ENCODE measurements at regions not wholly inside any gene's neighbourhood (a gene's known extent, or its start where the extent isn't known, plus 50 kb on each side); places are given as distances from the start of the nearest gene placed in this dataset.
"Not testable (repeated sequence)": the region's sequence is repeated elsewhere in the genome, so short reads cannot be mapped to it uniquely, and the experiment has no call there.

DNA sequence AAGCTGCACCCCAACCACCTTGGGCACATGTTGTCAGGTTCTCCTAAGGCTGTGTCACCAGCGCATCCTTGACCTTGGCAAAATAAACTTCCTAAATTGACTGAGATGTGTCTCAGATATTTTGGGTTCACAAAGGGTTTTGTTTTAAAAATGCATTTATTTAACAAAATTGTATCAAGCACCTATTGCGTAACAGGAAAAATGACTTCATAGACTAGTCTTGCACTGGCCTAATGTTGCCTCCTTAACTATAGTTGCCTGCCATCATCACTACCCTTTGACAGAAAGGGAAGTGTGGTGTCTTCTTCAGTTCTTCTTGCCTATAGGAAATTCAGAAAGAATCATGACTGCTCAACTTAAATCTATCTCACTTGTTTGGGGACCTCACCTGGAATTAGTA is 374.2 kb downstream of the SH2D1A start:
- no peak for DNase-seq

DNA sequence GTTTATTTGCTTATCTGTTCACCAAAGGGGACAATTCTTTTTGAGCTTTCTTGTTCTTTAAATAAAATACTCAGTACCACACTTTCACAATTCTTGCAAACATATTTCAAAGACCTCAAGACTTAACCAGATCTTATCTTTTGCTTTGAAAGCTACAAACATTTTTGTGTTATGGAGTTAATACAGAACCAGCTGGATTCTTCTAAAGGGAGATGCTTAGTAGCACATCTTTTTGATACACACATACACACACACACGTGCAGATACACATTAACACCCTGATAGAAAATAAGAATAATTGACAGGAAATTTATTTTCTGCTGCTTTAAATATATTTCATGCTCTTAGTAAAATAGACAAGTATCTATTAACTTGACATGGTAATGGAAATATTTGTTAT is 379.1 kb downstream of the SH2D1A start:
- DNase-seq, result no peak

DNA sequence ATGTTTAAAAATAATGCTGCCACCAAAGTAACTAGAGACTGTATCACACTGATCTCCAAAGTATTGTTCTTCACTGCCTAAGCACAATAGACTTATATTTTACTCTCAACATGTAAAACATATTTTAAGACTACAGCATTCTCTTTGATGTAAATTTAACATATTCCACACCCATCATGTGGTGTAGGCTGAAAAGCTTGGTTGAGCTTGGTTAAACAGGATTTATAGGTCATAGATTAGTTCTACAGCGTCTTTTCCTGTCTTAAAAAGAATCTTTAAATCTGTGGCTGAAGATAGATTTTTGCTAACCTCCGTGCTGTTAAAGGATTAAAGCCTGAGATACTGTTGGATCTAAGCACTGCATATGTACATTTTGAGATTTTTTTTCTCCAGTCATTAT is 379.9 kb downstream of the SH2D1A start:
- DNase-seq, result no peak

DNA sequence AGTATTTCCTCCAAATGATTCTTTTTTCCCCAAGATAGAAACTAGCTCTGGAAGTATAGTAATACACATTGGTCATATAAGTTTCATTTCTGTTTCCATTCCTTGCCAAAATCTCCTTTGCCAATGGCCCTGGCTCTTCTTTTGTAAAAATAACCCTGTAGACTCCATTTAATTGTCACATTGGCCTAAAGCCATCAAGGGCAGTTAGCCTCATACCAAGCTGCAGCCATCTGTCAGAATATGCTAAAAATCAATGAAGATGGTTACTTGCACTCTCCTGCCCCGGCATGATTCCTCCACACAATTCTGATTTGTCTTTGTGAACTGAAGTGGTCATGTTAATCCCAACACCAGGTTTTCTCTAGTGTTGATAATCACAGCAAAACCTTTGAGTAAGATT is 380.5 kb downstream of the SH2D1A start:
- DNase-seq, result no peak

DNA sequence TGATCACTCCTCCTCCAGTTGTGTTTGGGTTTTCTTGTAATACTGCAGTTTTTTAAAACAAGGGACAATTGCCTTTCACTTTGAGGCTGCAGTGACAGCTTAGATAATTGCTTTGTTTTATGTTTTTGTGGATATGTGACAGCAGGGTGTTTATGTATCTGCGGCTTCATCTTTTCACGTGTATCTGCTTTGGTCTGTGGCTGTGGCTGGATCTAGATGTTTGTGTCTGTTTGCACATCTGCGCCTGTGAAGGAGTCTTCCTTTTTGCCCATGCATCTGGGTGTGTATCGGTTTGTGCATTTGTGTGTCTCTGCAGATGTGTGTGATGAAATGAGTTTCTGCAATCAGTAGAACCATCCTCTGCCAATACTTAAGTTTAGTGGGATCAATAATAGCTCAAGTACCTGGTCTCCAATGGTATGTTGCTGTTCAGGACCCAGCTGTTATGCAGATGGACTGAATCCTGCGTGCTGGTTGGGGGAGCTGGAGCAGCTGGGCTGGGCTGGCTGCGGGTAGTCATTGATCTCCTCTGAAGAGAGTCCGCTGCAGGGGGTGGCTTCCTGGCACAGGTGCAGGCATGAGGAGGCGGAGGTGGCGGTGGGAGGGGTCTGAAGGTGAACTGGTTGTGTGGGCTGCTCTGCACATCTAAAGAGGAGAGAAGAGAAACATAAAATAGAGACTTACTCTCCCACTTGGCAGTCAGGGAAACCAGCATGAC is 390.3 kb downstream of the SH2D1A start:
- peak; percentile 77 for DNase-seq

DNA sequence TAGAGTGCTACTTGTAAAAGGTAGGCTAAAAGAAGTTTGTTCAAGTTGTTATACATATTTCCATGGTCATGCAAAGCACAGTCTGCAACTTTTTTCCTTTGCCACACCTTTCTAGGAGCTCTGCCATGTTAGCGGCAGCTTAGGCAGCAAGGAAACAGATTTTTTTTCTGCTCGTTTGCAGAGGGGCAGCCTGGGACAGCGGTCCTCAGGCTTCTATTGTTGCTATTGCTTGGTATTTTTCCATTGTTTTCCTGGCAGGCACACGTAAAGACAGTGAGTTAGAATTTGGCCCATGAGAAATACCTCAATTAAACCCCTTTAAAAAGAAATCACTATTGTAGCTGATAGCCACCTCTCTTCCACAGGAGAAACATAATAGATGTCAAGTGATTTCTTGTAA is 391.4 kb downstream of the SH2D1A start:
- DNase-seq, result no peak

DNA sequence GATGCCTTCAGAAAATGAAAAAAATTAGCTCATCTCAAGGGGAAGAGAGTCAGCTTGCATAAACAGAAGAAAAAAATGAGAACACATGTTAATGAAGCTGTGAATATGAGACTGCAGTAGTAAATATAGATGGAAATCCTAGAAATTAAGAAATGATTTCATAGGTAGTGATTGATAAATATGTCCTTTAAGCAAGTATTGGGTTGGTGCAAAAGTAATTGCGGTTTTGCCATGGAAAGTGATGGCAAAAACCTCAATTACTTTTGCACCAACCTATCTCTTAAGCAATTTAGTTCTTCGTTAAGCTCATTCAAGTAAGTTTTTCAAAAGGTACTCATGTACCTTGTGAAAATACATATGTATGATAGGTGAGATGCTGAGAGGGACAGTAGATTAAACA is 400.9 kb downstream of the SH2D1A start:
- no peak for DNase-seq

DNA sequence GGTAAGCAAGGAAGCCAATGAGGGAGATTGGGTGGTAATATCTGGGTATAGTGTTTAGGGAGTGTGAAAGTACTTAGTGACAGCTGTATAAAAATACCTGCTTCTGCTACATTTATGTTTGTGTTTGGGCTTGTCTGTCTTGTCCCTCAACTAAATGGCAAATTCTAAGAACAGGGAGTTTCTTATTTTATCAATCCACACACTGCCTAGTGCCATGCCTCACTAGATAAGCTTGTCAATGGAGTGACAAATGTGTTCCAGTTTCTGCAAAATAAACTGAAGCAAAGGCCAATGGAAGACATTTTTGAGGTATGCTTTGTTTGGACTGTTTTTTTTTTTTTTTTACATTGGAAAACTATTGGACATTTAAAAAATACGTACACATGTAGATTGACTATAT is 418.0 kb downstream of the SH2D1A start:
- no peak for DNase-seq

DNA sequence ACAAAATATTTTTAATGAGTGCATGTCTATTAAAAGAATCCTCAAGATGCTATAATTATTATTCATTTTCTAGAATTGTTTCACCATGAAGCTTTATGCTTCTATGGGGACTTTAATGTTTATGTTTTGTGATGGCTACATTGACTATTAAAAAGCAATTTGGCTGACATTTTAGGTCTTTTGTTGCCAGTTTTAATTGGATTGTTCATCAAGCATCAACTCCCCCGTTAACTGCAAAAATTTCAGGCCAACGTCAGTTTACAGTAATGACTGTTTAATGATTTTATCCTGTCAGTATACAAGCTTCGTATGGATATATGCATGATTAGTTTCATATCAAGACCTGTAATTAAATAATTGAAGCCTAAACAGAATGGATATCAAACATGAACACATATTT is 422.8 kb downstream of the SH2D1A start:
- DNase-seq, result no peak

DNA sequence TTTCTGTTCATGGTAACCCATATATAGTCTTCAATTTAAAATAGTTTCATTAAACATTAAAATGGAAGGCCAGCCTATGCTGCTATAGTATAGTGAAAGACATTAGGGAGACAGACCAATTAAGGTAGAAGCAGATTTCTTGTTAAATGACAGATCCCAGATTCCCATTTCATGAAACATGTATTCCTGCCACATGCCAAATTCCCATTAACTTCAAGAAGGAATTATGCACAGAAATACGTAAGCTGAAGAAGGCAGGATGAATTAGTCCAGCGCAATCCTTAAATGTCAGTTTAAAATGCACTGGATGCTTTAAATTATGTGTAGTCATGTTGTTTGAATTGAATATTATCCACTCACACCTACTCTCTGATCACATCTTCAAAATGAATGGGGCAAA is 424.9 kb downstream of the SH2D1A start:
- no peak for DNase-seq

DNA sequence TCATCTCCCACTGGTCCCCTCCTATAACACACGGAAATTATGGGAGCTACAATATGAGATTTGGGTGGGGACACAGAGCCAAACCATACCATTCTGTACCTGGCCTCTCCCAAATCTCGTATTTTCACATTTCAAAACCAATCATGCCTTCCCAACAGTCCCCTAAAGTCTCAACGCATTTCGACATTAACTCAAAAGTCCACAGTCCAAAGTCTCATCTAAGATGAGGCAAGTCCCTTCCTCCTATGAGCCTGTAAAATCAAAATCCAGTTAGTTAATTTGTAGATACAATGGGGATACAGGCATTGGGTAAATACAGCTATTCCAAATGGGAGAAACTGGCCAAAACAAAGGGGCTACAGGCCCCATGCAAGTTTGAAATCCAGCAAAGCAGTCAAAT is 441.9 kb downstream of the SH2D1A start:
- DNase-seq, result not testable (repeated sequence)

DNA sequence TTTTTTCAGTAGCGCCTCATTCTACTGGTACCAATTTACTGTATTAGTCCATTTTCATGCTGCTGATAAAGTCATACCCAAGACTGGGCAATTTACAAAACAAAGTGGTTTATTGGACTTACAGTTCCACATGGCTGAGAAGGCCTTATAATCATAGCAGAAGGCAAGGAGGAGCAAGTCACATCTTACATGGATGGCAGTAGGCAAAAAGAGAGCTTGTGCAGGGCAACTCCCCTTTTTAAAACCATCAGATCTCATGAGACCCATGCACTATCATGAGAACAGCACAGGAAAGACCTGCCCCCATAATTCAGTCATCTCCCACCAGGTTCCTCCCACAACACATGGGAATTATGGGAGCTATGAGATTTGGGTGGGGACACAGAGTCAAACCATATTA is 443.5 kb downstream of the SH2D1A start:
- DNase-seq, result not testable (repeated sequence)

DNA sequence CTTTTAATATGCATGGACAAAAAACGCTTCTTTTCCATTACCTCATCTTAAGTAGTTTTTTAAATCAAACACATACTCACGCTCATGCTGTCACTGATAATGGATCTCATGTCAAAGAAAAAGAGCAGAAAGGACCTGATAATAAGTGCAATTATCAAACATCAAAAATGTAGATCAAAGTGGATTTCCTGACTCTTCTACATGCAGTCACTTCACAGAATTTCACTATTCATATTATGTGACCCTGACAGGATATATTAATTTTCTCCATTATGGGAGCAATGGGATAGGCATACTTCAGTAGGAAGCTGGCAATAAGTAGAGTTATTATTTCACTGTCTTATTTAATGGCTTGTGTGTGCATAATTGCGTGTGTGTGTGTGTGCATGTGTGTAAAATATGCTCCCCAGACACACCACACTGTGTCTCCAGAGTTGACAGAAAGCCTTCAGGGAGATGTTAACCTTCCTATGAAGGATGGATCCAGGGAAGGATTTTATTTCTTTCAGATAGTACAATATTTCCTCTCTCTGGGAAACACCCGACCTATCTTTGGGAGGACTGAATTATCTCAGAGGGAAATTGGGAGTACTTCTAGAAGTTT is 445.2 kb downstream of the SH2D1A start:
- no peak for DNase-seq

DNA sequence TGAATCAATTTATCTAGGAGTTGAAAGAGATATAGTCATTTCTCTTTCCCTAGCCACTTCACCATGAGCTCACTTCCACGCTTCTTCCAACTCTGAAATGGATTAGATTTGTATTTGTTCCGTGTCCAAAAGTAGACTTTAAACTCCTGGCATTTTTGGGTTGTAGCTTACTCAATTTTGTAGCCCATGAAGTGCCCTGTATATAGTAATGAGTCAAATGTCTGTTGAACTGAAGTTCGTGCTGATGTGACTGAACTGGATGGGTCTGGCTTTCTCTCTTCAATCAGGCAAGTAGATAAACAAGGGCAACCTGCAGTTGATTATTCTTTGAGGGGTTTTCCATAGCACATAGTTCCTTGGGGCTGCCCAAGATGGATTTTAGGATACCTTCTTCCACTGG is 450.6 kb downstream of the SH2D1A start:
- no peak for DNase-seq

DNA sequence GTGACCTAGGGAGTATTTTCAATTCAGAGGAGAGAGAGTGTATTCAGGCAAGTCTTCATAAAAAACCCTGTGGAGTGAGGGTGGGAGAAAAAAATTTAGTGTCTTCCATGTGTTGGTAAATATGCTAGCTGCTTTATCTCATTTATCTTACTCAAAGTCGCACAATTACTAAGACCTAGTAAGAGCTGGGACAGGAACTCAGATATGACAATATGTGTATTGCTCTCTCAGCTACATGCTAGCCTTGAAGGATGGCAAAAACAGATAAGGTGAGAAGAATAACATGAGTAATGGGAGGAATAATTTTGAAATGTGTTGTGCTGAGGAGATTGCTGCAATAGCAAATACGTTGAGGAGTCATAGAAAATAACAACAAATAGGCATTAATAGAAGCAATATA is 458.6 kb downstream of the SH2D1A start:
- no peak for DNase-seq

DNA sequence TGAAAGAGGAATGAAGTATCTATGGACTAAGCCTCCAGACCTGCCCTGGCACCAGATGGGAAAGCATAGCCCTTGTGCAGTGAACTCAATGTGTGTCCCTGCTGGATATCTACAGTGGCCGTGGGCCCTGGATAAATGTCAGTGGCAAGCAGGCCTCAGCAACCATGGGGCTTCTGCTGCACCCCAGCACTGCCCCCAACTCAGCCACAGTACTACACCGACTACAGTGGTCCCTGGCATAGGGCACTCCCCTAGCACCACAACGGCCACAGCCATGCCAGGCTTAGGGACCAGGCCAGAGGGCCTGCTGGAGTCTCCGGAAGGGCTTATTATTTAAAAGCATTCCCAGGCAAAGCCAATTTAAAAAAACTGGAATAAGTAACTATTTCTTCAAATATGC is 459.1 kb downstream of the SH2D1A start:
- DNase-seq, result no peak

DNA sequence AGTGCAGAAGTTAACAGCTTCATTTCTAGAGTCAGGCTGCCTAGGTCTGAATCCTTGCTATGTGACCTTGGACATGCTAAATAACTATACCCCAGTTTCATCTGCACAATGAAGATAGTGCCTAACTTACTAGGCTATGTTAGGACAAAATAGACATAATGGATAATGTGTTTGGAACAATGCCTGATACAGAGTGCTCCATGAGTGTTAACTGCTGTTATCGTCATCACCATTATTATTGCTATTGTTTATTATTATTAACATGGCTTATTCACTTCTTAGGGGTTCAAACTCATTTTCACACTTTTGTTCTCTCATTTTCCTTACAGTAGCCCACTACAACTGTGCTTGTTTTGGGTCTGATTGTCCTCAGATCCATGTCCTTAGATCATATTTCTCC is 467.7 kb downstream of the SH2D1A start:
- no peak for DNase-seq

DNA sequence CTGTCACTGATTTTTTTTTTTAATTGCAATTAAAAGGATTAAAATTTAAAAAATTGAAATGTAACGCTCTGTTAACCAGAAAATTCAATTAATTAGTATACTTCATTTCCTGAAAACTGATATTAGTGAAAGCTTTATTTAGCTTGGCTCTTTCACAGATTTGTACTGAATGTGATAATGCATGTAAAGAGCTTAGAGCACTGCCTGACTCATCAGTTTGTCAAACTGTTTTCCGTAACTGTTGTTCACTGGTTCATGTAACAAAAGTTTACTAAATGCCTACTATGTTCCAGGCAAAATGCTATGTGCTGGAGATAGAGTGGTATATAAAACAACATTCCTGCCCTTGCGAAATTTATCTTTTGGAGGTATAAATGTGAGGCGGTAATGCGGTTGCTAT is 471.7 kb downstream of the SH2D1A start:
- no peak for DNase-seq

DNA sequence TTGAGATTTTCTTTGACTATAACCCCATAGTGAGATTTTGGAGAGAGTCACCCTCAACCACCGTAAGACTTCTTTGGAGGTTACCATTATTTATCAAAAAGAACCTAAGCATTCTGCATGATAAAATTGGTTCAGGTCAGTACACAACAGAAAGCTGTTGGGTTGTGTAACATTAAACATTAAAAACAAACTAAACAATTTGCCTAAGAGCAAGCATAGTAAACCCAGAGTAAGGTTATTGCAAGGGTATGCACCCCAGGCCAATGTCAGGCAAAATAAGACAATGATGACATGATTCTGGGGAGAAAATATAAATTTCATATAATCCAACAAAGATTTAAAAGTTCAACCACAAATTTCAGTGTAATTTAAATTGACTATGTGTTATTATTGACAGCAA is 472.4 kb downstream of the SH2D1A start:
- DNase-seq, result no peak

DNA sequence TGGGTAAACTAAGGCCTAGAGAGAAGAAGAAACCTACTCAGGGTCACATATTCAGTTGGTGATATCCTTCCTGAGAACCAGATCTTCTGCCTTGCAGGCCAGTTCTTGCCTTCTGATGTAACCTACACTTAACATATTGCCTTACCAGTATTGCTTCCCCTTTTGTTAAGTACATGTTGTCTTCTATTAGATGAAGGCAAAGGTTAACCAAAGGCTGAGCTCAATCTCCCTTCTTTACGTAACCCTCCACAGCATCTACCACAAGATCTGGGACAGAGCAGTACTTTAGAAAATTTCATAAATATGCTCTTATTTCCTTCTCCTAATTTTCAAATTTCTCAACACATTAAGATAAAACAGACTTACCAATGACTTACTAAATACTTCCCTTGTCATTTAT is 474.4 kb downstream of the SH2D1A start:
- no peak for DNase-seq

DNA sequence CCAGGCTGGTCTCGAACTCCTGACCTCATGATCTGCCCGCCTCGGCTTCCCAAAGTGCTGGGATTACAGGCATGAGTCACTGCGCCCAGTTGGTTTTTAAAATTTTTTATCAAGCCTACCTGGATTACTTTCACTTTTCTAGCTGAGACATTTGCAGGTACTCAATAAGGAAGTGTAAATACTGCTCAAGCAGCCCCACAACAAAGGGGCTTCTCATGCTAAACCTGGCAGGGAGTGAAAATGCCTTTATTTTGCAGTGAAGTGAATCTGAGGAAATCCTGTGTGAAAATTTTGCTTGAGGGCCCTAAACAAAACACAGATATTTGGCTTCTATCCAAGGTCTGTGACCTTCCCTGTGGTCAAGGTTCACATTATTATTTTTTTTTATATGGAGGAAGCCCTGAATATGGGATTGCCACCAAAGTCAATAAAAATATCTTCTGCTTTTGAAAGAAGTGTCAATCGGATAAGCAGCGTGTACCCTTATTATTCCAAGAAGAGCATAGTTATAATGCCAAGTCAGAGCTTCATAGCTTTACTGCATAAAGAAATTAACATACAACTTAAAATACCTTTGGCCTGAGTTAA is 481.0 kb downstream of the SH2D1A start:
- no peak for DNase-seq

DNA sequence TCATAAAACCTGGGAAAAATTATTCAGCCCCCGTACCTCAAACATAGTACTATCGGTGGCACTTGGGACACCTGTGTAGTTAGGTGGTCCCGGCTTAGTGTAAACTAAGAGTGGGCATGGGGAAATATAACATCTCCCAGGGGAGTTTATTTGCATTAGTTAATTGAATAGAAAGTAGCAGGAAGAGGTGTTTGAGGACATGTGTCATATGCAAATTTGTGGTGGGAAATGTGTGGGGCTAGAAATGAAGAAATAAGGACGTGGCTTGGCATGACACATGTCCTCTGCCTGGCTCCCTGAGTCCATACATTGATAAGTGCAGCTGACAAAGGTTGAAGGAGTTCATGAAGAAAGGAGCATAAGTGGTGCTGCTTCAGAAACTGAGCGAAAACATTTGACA is 483.6 kb downstream of the SH2D1A start:
- no peak for DNase-seq

DNA sequence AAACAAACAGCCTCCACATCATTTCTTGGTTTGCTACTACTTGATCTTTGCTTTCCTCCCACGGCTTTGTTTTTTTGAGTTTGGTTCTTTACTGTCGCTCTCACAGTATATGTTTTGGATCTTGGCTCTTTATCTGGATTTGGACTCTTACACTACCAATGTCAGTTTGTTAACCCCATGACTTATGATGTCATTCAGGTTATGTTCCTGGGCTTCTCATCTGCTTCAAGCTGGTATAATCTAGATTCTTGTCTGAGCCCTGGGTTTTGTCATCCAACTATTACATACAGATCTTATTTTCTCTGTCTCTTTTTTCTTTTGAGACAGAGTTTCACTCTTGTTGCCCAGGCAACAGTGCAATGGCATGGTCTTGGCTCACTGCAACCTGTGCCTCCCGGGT is 482.9 kb upstream of the TEX13C start:
- no peak for DNase-seq

DNA sequence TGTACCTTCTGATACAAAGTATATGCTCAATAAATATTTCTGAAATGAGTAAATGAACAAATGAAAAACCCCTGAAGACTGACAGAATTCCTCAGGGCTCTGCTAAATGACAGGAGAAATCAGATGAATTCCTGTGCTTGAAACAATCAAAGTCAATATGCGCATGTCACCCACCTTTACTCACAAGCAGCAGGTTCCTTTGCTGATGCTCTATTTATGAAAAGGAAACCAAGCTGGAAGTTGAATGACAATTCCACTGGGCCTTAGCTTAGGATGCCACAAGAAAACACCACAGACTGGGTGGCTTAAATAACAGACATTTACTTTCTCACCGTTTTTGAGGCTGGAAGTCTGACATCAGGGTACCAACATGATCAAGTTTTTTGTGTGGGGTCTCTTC is 477.5 kb upstream of the TEX13C start:
- DNase-seq, result no peak

DNA sequence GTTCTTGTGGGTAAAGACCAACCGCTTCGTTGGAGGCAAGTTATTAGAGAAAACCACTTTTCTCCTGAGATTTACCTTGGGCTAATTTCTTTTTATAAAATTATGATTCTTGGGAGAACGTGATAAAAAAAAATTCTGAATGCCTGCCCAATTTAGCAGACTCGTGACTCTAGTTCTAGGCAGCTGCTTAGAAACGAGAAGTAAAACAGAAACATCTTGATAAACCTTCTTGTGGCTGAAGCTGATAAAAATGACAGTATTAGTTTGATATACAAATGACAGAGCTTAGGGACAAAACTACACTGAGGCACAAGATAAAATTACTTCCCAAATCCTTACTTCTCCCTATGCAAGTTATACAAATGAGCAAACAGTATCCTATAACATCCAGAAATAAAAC is 458.9 kb upstream of the TEX13C start:
- no peak for DNase-seq

Data from CD4-positive, alpha-beta T cell treated with Interleukin-6 for 4 hours (primary cell).